HFFc6 (cell line): ENCODE measurements at regions not wholly inside any gene's neighbourhood (a gene's known extent, or its start where the extent isn't known, plus 50 kb on each side); places are given as distances from the start of the nearest gene placed in this dataset.

Experiments used
- DNase-seq: peaks from one replicate; pipeline ENCODE4 v3.0.0-alpha.2; 2018
- H3K27ac Mint-ChIP-seq: 2 replicates; pipeline ENCODE4 v1.8.0; 2020; ENCODE audit warnings: mild to moderate bottlenecking, mixed read lengths
- H3K27me3 Mint-ChIP-seq: 2 replicates; pipeline ENCODE4 v1.8.0; 2021; ENCODE audit warnings: mild to moderate bottlenecking, moderate library complexity, mixed read lengths; ENCODE audit not compliant: insufficient read depth
- H3K36me3 Mint-ChIP-seq: 2 replicates; pipeline ENCODE4 v1.8.0; 2021; ENCODE audit warnings: low read depth, mixed read lengths
- H3K4me1 Mint-ChIP-seq: 2 replicates; pipeline ENCODE4 v1.8.0; 2020; ENCODE audit warnings: low read depth, mixed read lengths
- H3K4me3 Mint-ChIP-seq: 2 replicates; pipeline ENCODE4 v1.8.0; 2020; ENCODE audit warnings: mild to moderate bottlenecking, moderate library complexity, mixed read lengths
- H3K9me3 Mint-ChIP-seq: 2 replicates; pipeline ENCODE4 v1.8.0; 2020; ENCODE audit warnings: mild to moderate bottlenecking, mixed read lengths
- CTCF ChIP-seq: fragments of 200-600 bp; sonication (generic); IDR thresholded peaks from 2 replicates; pipeline ENCODE4 v1.5.0; 2021; ENCODE audit warnings: antibody characterized with exemption, mild to moderate bottlenecking

DNA sequence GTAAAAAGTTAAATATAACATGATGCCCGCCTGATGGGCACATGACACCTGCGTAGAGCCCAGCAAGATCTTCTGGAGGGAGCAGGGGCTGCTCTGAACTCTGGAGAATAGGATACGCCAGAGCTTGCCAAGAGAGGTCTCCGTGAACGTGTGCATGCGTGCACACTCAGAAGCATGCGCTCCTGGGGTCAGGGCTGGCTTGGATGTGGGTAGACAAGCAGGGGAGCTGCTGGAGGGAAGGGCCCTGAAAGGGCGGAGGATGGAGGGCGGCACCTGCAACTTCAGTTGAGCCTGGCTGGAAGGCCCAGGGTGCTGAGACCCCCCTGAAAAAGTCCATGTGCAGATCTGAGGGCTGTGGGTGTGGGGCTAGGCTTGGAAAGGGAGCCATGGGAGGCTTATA lies 828.4 kb upstream of the SALL3 start:
- Mint-ChIP-seq H3K27me3 (no peaks in the 10 kb centered on the region), H3K4me3 (no peak overlapping the region), H3K27ac (no peak overlapping the region), H3K36me3 (no peaks in the 10 kb centered on the region), H3K9me3 (peaks cover 46% of the 10 kb centered on the region), H3K4me1 (no peaks in the 10 kb centered on the region)
- DNase-seq: no peak
- TF ChIP-seq CTCF: no peak

GRCh38 chr18:78151948-78152725 lies 827.5 kb upstream of the SALL3 start:
- Mint-ChIP-seq H3K27me3 (no peaks in the 10 kb centered on the region), H3K36me3 (no peaks in the 10 kb centered on the region), H3K4me3 (no peak overlapping the region), H3K9me3 (peaks cover 41% of the 10 kb centered on the region), H3K4me1 (no peaks in the 10 kb centered on the region), H3K27ac (no peak overlapping the region)
- DNase-seq: no peak
- TF ChIP-seq CTCF: no peak

DNA sequence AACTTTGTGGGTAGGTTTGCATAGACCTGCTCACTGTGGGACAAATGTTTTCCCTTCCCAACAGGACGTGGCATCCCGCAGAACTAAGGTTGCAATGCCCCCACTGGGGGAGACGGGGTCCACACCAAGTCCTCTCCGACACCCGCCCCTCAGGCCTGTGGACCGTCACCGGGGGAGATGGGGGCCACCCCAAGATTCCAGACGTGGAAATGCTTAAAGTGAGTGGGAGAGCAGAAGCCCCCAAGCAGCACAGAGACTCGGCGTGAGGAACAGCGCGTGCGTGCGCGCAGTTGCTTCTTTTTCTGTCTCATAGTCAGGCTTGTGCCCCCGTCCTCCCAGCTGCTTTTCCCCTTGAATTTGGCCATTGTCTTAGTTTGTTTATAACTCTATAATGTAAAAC lies 826.3 kb upstream of the SALL3 start:
- no peak for TF ChIP-seq CTCF
- Mint-ChIP-seq H3K27ac (no peak overlapping the region), H3K4me3 (no peak overlapping the region), H3K36me3 (no peaks in the 10 kb centered on the region), H3K9me3 (peaks cover 40% of the 10 kb centered on the region), H3K4me1 (no peaks in the 10 kb centered on the region), H3K27me3 (no peaks in the 10 kb centered on the region)
- no peak for DNase-seq

- Mint-ChIP-seq H3K36me3 (peaks cover 4% of the 10 kb centered on the region; the same call in 1 of the 2 replicates), H3K9me3 (peaks cover 38% of the 10 kb centered on the region), H3K4me1 (no peaks in the 10 kb centered on the region), H3K27ac (no peak overlapping the region), H3K4me3 (no peak overlapping the region), H3K27me3 (no peaks in the 10 kb centered on the region)
- TF ChIP-seq CTCF: no peak
- DNase-seq: no peak
Observed at GRCh38 chr18:78154444-78154843, 825.2 kb upstream of the SALL3 start.

- DNase-seq: no peak
- Mint-ChIP-seq H3K4me3 (no peak overlapping the region), H3K27me3 (no peaks in the 10 kb centered on the region), H3K9me3 (peaks cover 40% of the 10 kb centered on the region), H3K4me1 (no peaks in the 10 kb centered on the region), H3K27ac (no peak overlapping the region), H3K36me3 (peaks cover 8% of the 10 kb centered on the region; the same call in 1 of the 2 replicates)
- no peak for TF ChIP-seq CTCF
Observed at GRCh38 chr18:78154853-78155252, 824.8 kb upstream of the SALL3 start.
